GM18870 (cell line): ENCODE measurements at regions not wholly inside any gene's neighbourhood (a gene's known extent, or its start where the extent isn't known, plus 50 kb on each side); places are given as distances from the start of the nearest gene placed in this dataset.

ENCODE experiments used
- ATAC-seq: cut with Tn5 transposase; IDR thresholded peaks from one replicate; pipeline ENCODE4 v1.9.1; 2021; ENCODE audit warnings: moderate library complexity; ENCODE audit not compliant: unreplicated experiment

GRCh38 chr20:52655395-52655794 lies 316.8 kb upstream of the TSHZ2 start:
- ATAC-seq, result no peak

- no peak for ATAC-seq
Observed at GRCh38 chr20:52654567-52654966, 317.6 kb upstream of the TSHZ2 start.

- no peak for ATAC-seq
Observed at GRCh38 chr20:52652271-52652670, 319.9 kb upstream of the TSHZ2 start.

GRCh38 chr20:52649727-52650126 lies 322.4 kb upstream of the TSHZ2 start:
- ATAC-seq, result no peak

- no peak for ATAC-seq
Observed at GRCh38 chr20:52645822-52646221, 326.3 kb upstream of the TSHZ2 start.

GRCh38 chr20:52643034-52643433 lies 329.1 kb upstream of the TSHZ2 start:
- ATAC-seq, result no peak

GRCh38 chr20:52637201-52637600 lies 335.0 kb upstream of the TSHZ2 start:
- ATAC-seq, result no peak

- no peak for ATAC-seq
Observed at GRCh38 chr20:52631469-52631868, 340.7 kb upstream of the TSHZ2 start.

- ATAC-seq, result no peak
Observed at GRCh38 chr20:52630138-52630537, 342.0 kb upstream of the TSHZ2 start.

GRCh38 chr20:52624281-52624680 lies 347.9 kb upstream of the TSHZ2 start:
- no peak for ATAC-seq

GRCh38 chr20:52622081-52622480 lies 350.1 kb upstream of the TSHZ2 start:
- no peak for ATAC-seq

GRCh38 chr20:52621401-52621800 lies 350.8 kb upstream of the TSHZ2 start:
- no peak for ATAC-seq

- no peak for ATAC-seq
Observed at GRCh38 chr20:52619671-52620070, 352.5 kb upstream of the TSHZ2 start.

GRCh38 chr20:52619101-52619500 lies 353.1 kb upstream of the TSHZ2 start:
- no peak for ATAC-seq

GRCh38 chr20:52616629-52617028 lies 355.5 kb upstream of the TSHZ2 start:
- ATAC-seq, result no peak

- ATAC-seq, result no peak
Observed at GRCh38 chr20:52614051-52614863, 357.9 kb upstream of the TSHZ2 start.

GRCh38 chr20:52612046-52612632 lies 360.0 kb upstream of the TSHZ2 start:
- ATAC-seq, result no peak

GRCh38 chr20:52610749-52611148 lies 361.4 kb upstream of the TSHZ2 start:
- no peak for ATAC-seq

- no peak for ATAC-seq
Observed at GRCh38 chr20:52601295-52601971, 370.7 kb upstream of the TSHZ2 start.

GRCh38 chr20:52596256-52596655 lies 375.9 kb upstream of the TSHZ2 start:
- no peak for ATAC-seq

GRCh38 chr20:52595518-52595917 lies 376.6 kb upstream of the TSHZ2 start:
- ATAC-seq, result no peak

GRCh38 chr20:52593654-52594053 lies 378.5 kb upstream of the TSHZ2 start:
- ATAC-seq, result no peak
